Hematopoietic multipotent progenitor cell treated with erythropoietin and hydrocortisone succinate and interleukin-3 and kit ligand, for 15 days (in vitro differentiated cells): ENCODE measurements at regions not wholly inside any gene's neighbourhood (a gene's known extent, or its start where the extent isn't known, plus 50 kb on each side); places are given as distances from the start of the nearest gene placed in this dataset.
"Not testable (repeated sequence)": the region's sequence is repeated elsewhere in the genome, so short reads cannot be mapped to it uniquely, and the experiment has no call there.

ENCODE experiments used
- DNase-seq: peaks from one replicate; pipeline ENCODE4 v3.0.0-alpha.2; 2015; ENCODE audit warnings: low spot score

DNA sequence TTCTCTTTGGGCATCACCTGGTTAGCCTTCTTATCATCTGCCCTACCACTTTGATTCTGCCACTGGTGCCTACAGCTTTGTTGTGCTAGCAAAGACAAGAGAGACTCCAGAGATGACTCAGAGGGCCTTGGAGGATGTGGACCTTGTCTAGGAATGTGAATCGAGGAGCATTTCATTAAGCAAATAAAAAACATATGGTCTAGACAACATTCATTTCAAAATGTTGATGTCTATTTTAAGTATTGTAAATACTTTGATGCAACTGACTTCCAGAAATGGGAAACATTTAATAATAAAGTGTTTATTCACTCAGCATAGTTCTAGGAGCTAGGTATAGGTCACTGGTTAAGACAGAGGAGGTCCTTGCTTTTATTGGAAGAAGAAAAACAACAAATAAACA, 195.5 kb downstream of the CDCA7 start:
- DNase-seq, result no peak

DNA sequence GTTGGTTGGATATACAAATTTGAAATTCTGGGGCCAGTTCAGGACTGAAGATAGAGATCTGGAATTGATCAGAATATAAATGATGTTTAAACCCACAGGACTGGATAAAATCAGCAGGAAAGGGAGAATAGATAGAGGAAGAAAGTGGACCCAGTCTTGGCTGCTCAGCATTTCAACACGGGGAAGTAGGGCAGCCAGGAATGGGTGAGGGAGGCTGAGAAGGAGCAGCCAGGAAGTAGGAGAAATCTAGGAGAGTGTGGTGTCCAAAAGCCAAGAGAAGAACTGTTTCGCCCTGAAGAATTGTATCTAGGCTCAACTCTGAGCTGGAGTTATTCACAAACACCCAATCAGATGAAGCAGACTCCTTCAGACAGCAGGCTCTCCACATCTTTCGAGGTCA, 197.9 kb downstream of the CDCA7 start:
- DNase-seq, result no peak

DNA sequence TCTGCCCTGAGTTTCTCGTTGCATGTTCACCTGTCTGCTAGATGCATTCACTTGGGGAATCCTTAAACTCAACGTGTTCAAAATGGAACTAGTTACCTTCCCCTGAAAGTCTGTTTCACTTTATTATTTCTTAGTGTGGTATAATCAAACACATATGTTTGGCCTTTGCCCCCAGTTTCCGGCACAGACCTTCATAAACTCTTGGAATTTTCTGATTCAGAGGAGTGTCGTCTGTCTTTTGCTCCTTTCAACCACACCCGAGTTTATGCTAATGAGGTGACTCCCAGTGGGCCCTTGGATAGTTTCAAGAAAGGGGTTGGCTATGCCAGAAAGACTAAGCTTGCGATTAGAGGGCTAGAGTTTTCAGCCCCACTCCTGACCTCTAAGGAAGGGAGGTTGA, 198.9 kb downstream of the CDCA7 start:
- no peak for DNase-seq

DNA sequence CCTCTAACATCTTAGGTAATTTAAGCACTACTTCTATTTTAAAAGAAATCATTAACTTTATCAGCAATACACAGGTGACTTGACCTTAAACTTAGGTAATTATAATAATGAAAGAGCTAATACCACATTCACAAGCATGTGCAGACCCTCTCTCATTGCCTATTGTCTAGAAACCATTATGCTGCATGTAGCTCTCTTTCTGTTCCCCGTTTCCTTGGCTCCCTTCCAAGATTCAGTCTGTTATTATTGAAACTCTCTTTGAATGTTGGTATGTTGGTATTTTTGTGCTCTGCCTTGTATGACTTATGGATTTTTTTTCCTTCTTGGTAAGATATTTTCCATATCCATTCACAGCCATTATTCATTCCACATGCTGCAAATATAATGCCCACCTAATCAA, 201.2 kb downstream of the CDCA7 start:
- DNase-seq, result no peak

DNA sequence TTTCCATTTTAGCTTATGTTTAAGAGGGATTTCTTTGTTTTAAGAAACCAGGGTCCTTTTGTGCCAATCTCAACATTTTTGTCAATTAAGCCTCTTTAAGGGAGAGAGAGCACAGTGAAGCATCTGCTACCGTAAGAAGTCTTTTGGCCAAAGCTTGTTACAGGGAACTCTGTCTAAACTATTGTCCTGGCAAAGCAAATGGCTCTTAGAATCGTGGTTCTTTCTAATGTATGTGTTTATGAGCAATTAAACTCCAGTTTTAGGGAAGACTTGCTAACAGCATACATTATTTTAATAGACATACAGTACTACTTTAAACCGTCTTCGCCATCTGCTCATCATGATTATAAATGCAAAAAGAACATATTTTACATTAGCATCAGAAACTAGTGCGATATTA, 202.1 kb downstream of the CDCA7 start:
- DNase-seq, result no peak

DNA sequence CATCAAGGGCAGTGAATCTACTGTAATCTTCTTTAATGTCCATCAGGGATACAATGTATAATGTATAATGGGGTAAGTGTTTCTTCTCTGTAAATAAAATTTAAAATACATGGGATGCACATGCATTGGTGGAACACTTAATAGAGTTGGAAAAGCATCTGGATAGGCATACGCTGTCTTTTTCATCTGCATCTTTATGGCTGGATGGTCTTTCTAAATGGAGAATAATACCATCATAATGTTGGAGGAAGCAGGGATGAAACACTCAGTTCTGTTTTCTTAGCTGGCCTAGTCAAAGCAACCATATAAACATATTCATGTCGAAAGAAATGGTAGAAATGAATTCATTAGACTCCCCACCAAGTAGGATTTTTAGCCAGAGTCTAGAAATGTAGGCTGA, 202.8 kb downstream of the CDCA7 start:
- DNase-seq, result no peak

DNA sequence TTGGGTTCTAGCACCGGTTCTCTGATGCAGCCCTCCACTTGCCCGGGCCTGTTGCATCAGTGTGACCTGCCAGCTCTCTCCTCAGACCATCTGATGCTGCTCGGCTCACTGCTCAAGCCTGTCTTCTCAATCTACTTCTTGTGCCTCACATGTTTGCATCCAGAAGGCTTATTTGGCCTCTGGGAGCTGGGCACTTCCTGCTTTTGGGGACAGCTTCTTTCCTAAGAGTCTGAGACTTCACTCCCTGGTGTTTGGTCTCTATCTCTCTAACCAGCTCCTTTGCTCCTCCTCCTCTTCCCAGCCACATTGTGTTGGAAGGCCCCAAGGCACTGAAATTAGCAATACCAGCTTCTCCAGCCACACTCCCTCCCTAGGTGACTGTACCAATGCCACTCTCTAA, 212.8 kb downstream of the CDCA7 start:
- no peak for DNase-seq

DNA sequence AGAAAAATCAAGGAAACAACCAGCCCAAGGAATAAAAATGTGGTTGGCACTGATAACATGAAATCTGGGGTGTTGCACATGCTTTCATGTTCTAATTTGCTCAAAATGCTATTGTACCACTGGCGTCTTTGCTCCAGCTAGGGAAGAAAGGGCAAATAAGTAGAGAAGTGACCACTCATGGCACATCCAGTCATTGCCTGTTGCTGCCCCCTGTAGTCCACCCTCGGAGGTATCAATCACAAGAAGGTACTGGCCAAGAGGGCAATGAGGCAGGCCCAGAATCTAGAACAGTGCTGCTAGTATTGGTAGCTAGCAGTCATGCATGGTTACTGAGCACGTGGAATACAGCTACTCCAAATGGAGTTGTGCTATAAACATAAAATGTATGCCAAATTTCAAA, 213.4 kb downstream of the CDCA7 start:
- DNase-seq, result no peak

DNA sequence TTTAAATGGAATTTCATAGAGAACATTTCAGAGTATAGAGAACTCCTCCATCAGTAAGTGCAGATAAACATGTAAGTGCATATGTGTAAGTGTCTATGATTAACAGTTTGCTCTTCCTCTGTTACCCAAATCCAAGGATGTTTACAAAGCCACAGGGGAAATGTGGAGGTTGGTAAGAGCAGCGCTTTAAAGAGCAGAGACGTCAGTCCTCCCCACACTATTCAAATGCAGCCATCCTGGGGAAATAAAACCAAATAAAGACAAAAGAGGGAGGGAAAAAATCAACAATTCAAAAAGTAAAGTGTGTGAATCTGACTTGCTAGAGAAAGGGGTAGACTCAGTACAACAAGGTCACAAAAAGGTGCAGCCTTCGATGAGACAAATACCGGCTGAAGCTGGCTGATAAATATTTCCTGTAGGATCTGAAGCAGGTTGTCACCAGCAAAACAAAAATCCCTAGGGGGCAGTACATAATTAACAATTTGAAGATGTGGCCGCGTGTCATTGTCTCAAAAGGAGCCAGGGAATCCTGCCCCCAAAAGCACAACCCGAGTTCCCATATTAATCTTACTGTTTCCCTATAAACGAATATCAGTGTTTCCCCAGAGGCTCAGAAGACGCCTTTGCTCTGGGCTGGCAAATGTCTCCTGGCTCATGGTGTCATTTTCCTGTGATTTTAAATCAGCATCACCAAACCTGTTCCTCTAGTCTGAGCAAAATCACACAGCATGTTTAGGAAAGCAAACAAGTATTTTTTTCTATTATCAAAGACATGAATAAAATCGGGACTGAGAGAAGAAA, 216.5 kb downstream of the CDCA7 start:
- DNase-seq, result no peak

DNA sequence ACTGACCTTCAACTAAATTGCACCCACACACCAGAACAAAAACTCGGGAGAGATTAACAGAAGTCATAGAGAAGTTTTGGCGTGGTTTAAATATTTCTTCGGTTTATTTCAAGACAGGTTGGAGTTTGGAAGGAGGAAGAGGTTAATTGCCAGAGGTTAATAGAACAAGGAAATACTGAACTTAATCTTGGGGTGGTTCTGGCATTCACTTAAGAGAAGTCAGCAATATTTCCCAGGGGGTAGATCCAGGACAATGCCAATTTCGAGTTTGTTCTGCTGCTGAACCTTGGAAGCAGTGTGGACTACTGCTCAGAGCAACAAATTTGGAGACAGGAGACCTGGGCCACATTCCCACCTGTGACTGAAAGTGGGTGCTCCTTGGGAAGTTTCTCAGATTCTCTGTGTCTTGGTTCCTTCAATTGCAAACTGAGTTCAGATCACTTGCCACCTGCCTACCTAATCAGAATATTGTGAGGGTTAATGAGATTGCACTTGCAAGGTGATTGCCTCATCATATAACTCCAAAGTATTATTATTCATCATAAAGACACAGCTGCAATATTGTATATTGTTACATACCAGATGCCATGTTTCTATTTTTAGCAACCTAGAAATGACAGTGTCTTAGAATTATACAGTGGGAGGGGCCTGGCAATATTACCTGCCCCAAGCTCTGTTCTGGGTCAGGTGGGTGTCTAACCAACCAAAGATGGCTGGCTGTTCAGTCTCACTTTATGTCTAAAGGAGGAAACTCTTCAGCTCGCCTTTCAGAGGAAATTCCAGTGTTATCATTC, 217.4 kb downstream of the CDCA7 start:
- DNase-seq, result no peak

DNA sequence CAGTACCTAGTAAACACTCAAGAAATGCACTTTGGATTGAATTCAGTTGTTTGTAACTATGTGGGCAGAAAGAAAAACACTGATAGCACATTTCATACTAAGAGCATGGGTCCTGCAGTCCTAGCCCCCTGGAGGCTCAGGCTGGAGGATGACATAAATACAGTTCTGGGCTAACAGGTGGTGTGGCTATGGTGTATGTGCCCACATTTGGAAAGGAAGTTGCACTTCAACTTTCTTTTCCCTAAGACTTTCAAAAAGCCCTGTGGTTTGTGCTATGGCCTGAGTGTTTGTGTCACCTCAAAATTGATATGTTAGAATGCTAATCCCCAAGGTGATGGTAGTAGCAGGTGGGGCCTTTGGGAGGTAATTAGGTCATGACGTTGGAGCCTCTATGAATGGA, 218.2 kb downstream of the CDCA7 start:
- no peak for DNase-seq

DNA sequence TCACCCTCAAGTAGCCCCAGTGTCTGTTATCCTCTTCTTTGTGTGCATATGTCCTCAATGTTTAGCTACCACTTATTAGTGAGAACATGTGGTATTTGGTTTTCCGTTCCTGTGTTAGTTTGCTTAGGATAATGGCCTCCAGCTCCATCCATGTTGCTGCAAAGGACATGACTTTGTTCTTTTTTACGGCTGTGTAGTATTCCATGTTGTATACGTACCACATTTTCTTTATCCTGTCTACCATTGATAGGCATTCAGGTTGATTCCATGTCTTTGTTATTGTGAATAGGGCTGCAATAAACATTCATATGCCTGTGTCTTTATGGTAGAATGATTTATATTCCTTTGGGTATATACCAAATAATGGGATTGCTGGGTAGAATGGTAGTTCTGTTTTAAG, 219.1 kb downstream of the CDCA7 start:
- not testable (repeated sequence) for DNase-seq

DNA sequence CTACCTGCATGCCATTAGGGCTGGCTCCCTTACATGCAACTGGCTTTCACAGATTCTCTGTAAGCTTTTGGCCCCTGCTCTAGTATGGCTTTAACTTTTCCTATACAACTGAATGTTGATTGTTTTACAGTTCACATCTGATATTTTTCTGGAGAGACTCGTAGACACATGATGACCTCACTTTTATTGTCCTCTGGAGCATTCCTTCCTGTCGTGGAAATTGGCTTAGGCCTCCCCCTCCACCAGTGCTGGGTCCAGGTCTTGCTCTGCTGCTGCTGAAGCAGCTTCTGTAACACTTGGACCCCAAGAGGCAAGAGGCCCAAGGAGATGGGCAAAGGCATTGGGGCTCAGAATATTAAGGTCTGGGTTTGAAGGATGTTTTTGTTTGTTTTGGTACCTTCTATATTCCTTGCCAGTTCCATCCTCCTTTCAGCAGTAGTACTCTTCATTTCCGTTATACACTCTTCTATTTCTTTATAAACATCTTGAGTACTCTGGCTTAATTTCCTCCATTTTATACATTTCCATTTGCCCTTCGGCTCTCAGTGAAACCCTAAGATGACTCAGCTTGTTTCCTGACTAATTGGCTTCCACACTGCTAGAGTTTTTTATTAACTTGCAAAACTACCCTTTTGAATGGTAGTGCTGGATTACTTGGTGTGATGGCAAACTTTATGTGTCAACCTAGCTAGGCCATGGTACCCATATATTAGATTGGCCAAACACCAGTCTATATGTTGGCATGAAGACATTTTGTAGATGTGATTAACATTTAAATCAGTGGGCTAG, 219.8 kb downstream of the CDCA7 start:
- DNase-seq, result no peak

DNA sequence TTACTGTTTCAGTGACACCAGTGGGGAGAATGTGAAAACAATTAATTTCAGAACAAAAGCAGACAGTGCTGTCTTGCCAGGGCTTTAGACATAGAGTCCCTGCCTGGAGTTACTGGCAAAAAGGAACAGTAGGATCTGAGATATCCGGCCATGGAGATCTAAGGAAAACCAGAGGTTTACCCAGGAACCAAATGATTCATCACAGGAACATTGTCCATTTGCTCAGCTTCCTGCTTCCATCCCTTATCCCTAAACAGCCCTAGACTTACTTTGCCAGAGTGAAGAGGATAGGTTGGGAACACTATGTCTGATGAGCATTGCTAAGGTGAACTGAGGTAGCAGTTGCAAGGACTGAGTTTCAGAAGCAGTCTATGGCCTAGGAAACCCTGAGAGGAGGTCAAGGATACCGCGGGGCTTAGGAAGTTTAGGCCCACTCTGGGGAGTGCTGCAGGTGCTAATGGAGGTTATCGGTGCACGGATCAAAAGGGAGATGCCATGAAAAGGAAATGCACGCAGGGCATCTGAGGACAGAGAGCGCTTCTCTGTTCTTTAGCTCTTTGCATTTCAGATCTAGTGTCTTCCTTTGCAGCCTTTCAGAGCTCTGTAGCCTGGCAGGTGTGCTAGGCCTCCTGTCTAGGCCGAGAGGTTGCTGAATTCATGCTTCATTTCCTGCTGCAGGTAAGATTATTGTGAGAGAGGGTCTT, 223.9 kb downstream of the CDCA7 start:
- DNase-seq, result no peak

DNA sequence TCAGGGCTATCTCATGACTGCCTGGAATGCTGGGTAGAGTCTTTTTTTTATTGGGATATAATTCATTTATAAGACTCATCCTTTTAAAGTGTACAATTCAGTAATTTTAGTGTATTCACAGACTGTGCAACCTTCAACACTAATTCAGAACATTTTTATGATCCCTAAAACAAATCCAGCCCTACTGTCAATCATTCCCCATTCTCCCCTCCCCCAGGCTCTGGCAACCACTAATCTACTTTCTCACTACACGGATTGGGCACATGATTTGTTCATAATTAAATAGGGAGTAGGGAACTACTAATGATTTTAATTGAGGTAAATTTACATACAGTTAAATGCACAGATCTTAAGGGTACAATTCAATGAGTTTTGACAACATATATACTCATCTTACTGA, 225.7 kb downstream of the CDCA7 start:
- DNase-seq, result no peak

DNA sequence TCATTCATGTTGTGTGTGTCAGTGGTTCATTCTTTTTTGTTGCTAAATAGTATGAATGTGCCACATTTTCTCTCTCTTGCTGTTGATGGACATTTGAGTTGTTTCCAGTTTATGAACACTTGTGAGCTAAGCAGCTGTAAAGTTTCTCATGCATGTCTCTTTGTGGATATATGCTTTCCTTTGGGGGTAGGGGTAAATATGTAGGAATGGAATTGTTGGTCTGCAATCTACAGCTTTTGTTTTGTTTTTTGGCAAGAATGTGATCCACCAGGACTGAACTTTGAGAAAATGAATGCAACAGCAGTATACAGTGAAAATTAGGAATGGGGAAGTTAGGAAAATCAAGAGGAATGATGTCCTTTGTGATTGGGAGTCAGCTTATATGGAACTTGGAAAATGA, 226.3 kb downstream of the CDCA7 start:
- no peak for DNase-seq

DNA sequence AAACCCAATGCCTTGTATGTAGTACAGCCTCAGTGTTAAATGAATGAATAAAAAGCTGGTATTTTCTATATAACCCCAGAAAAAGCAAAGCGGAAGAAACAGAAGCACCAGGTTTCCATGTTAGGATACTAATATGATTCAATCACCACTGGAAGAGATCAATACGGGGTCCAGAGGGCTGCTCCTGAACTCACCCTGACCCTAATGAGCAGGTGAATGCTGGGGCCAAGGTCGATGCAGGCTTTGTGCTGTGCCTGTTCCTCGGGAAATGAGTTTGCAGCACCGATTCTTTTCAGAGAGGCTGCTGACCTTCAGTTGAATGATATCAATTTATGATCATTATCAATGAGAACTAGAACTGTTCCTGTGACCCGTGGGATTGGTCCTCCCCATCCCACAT, 228.5 kb downstream of the CDCA7 start:
- no peak for DNase-seq

DNA sequence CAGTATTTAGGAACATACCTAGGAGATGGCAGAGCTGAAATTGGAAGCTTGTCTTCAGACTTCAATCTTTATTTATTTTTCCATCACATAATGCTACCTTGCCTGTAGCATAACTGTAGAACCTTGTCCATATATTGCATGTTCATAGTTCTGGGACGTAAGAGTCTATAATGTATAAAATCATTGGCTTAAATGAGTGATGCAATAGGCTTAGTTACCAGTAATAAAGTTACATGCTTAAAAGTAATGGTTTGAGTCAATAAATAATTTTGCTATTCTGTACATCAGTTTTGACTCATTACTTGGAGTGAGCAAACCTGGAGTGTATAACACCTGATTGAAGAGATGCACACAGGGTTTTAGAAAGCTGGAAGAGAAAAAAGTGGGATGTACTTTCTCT, 229.3 kb downstream of the CDCA7 start:
- DNase-seq, result no peak

DNA sequence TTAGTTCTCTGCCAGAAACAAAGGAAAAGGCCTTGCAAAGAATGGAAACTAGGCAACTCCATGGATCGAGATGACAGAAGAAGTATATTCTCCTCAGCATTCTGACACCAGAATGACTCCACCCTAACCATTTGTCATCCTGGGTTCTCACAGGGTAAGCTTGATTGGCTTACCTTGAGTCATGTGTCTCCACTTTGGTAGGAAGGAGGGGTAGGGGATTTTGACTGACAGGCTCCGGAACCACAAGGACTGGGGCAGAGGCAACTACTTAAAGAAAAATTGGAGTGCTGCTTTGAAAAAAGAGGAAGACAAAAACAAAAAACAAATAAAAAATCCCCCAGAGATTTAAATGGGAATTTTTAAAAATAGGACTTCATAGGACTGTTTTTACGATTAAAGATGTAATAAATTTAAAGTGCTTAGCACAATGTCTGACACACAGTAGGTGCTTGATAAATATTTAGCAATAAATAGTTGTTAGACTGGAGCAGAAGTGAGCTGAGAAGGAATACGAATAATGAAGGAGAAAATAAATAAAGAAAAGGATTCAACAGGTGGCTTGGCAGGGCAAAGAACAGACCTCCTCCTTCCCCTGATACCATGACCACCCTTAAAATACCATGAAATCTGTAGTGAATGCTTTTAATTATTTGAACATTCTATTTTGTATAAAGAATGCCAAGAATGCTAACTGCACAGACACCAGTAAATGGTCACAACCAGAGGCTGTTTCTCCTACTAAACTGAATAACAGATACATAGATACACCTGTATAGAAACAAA, 230.2 kb downstream of the CDCA7 start:
- no peak for DNase-seq

DNA sequence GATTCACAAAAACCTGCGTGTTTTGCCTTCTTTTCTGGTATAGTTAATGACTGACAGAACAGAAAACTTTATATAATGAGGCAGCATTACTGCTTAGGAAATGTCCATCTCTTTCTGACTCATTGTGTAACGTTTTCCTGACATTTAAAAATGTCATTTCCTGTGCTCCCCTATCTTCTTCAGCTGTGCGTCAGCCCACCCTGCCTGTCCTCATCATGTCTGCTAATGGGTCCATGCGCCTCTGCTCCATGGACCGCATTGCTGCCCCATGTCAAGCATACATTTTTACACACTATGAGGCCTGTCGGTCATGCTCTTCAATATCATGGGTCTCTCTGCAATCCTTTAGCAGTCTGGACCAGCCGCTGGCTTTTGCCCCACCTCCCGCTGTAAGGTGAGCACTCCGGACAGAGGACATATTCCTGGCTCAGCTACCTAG, 234.3 kb downstream of the CDCA7 start:
- no peak for DNase-seq

DNA sequence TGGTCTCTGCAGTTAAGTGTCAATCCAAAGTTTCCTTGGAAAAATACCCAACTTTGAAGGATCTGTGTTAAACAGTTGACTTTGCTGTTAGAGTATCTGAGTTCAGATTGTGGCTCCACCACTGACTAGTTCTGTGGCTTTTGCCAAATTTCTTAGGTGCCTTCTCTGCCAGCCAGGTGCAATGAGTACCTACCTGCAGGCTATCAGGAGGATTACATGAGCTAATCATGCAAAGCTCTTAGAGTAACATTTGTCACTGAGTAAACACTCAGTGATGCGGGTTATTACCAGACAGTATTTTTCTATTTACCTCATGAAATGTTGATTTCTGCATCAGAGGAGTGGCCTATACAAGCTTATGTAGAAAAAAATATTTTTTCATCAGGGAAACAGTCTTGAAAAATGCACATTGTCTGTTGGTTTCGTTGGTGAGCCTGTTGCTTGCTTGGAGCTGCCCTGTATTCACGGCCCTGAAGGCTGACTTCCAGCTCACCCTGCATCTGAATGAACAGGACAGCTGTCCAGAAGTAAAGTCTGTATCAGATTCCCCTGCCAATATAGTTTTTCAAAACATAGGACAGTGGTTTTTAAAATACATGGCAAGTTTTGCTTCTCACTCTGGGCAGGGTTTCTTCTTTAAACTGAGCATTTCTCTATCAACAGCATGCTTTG, 235.1 kb downstream of the CDCA7 start:
- no peak for DNase-seq
